SK-N-MC (cell line): ENCODE measurements at regions not wholly inside any gene's neighbourhood (a gene's known extent, or its start where the extent isn't known, plus 50 kb on each side); places are given as distances from the start of the nearest gene placed in this dataset.

Source experiments
- EZH2 ChIP-seq: fragments of 200-600 bp; sonication (generic); IDR thresholded peaks from one replicate; pipeline ENCODE4 v1.6.1; 2017; ENCODE audit warnings: antibody characterized with exemption
- POLR2AphosphoS5 ChIP-seq: IDR thresholded peaks from 2 replicates; pipeline ENCODE4 v1.6.1; 2012; ENCODE audit warnings: mild to moderate bottlenecking, low read depth, low read length, borderline replicate concordance

DNA sequence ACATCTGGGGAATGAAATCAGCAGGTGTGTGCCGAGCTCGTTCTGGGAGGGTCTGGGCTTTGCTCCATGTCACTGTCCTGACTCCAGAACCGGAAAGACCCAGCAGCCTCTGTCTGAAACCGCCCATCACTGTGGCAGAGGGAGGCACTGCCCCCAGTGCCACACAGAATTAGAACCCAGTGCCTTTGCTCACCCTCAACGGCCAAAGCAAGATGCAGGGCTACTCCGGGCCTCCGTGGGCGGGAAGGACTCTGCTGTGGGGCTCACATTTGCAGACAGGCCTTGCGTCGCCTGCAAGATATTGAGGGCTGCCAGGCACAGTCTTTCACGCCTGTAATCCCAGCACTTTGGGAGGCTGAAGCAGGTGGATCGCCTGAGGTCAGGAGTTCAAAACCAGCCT, 219.2 kb upstream of the PPP2R2D start:
- no peak for TF ChIP-seq EZH2
- no peak for TF ChIP-seq POLR2AphosphoS5
